PC-9 (cell line): ENCODE measurements at regions not wholly inside any gene's neighbourhood (a gene's known extent, or its start where the extent isn't known, plus 50 kb on each side); places are given as distances from the start of the nearest gene placed in this dataset.

ENCODE experiments used
- EZH2 ChIP-seq: fragments of 200-600 bp; sonication (generic); IDR thresholded peaks from 2 replicates; pipeline ENCODE4 v1.8.0; 2017; ENCODE audit warnings: antibody characterized with exemption, low read depth
- TF ChIP-seq, protein P1 (sequence below): fragments of 200-600 bp; sonication (generic); conservative IDR thresholded peaks from 2 replicates; pipeline ENCODE4 v1.6.1; 2017; ENCODE audit warnings: mixed run types, antibody characterized with exemption, mild to moderate bottlenecking, moderate library complexity

DNA sequence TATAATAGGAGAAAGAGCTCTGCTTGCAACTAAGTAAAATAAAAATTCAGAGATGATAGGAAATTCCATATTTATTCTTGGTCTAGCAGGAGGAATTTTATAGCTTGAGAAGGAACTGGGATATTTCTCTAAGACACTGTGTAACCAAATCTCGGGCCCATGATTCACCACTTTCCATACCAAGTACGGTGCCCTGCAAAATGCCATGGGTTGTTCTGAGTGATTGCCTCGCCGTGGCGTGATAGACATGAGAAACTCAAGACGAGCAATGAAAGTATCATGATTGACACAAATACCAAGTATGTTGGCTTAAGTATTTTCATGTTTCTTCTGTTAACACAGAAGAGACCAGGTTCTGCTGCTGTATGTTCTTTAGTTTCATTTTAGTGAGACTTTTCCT lies 167.2 kb downstream of the LMO4 start:
- TF ChIP-seq, protein P1, sequence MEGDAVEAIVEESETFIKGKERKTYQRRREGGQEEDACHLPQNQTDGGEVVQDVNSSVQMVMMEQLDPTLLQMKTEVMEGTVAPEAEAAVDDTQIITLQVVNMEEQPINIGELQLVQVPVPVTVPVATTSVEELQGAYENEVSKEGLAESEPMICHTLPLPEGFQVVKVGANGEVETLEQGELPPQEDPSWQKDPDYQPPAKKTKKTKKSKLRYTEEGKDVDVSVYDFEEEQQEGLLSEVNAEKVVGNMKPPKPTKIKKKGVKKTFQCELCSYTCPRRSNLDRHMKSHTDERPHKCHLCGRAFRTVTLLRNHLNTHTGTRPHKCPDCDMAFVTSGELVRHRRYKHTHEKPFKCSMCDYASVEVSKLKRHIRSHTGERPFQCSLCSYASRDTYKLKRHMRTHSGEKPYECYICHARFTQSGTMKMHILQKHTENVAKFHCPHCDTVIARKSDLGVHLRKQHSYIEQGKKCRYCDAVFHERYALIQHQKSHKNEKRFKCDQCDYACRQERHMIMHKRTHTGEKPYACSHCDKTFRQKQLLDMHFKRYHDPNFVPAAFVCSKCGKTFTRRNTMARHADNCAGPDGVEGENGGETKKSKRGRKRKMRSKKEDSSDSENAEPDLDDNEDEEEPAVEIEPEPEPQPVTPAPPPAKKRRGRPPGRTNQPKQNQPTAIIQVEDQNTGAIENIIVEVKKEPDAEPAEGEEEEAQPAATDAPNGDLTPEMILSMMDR: no peak
- no peak for TF ChIP-seq EZH2
